Thoracic aorta (tissue), 2 donors: ENCODE measurements at regions not wholly inside any gene's neighbourhood (a gene's known extent, or its start where the extent isn't known, plus 50 kb on each side); places are given as distances from the start of the nearest gene placed in this dataset.

Experiments
- ATAC-seq: fragments of 150-250 bp; one replicate; pipeline ENCODE4 v1.8.0; 2017; ENCODE audit warnings: low read depth; ENCODE audit not compliant: insufficient number of reproducible peaks, low FRiP score
- DNase-seq: peaks from one replicate; pipeline ENCODE4 v3.0.0-alpha.2; 2020; ENCODE audit warnings: low spot score
- H3K27ac ChIP-seq, 2 donors: fragments of 200-600 bp; sonication (generic); 1 replicate in 1 of 2; 2 replicates in 1 of 2; pipeline ENCODE4 v1.5.1; 2016; ENCODE audit warnings: mild to moderate bottlenecking in 2 of 2, moderate library complexity in 2 of 2
- H3K27me3 ChIP-seq: fragments of 200-600 bp; sonication (generic); replicated peaks from 2 replicates; pipeline ENCODE4 v1.6.0; 2016; ENCODE audit warnings: mild to moderate bottlenecking; ENCODE audit not compliant: insufficient read depth
- H3K36me3 ChIP-seq: fragments of 200-600 bp; sonication (generic); one replicate; pipeline ENCODE4 v1.5.1; 2016
- H3K4me1 ChIP-seq, 2 donors: fragments of 200-600 bp; sonication (generic); 1 replicate in 1 of 2; 2 replicates in 1 of 2; pipeline versions ENCODE4 v1.5.1 to v1.6.0; 2016; ENCODE audit warnings: low read depth in 2 of 2, mild to moderate bottlenecking in 1 of 2; ENCODE audit not compliant: control insufficient read depth in 1 of 2
- H3K4me3 ChIP-seq: fragments of 200-600 bp; sonication (generic); 2 replicates; pipeline ENCODE4 v1.5.1; 2016; ENCODE audit warnings: mild to moderate bottlenecking
- H3K9me3 ChIP-seq: fragments of 200-600 bp; sonication (generic); 2 replicates; pipeline ENCODE4 v1.5.1; 2016
- TF ChIP-seq, protein P1 (sequence below): fragments of 200-600 bp; sonication (generic); IDR thresholded peaks from one replicate; pipeline ENCODE4 v1.5.1; 2019; ENCODE audit warnings: antibody characterized with exemption

DNA sequence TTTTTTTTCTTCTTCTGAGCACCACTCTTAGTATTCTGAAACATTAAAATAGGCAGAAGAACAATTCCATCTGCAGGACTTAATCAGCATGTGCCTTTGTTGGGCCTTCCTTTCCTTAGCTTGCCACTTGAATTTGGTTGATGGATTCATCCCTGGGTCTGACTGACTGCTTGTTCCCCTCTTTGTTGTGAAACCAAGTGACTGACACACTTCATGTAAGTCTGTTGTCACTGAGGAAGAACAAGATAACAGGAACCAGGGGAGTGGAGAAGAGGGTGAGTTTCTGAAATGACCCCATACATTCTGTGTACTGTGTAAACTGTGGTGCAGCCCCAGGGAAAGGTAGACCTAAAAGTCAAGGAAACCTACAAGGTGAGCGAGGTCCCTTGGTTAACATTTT lies 188.7 kb upstream of the TBC1D5 start:
- no peak for DNase-seq
- no peak for ATAC-seq
- Histone ChIP-seq H3K27ac (no peak overlapping the region), H3K9me3 (no peaks in the 10 kb centered on the region), H3K36me3 (no peaks in the 10 kb centered on the region), H3K27me3 (no peaks in the 10 kb centered on the region), H3K4me1 (no peaks in the 10 kb centered on the region), H3K4me3 (no peak overlapping the region)
- TF ChIP-seq, protein P1, sequence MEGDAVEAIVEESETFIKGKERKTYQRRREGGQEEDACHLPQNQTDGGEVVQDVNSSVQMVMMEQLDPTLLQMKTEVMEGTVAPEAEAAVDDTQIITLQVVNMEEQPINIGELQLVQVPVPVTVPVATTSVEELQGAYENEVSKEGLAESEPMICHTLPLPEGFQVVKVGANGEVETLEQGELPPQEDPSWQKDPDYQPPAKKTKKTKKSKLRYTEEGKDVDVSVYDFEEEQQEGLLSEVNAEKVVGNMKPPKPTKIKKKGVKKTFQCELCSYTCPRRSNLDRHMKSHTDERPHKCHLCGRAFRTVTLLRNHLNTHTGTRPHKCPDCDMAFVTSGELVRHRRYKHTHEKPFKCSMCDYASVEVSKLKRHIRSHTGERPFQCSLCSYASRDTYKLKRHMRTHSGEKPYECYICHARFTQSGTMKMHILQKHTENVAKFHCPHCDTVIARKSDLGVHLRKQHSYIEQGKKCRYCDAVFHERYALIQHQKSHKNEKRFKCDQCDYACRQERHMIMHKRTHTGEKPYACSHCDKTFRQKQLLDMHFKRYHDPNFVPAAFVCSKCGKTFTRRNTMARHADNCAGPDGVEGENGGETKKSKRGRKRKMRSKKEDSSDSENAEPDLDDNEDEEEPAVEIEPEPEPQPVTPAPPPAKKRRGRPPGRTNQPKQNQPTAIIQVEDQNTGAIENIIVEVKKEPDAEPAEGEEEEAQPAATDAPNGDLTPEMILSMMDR = no peak

DNA sequence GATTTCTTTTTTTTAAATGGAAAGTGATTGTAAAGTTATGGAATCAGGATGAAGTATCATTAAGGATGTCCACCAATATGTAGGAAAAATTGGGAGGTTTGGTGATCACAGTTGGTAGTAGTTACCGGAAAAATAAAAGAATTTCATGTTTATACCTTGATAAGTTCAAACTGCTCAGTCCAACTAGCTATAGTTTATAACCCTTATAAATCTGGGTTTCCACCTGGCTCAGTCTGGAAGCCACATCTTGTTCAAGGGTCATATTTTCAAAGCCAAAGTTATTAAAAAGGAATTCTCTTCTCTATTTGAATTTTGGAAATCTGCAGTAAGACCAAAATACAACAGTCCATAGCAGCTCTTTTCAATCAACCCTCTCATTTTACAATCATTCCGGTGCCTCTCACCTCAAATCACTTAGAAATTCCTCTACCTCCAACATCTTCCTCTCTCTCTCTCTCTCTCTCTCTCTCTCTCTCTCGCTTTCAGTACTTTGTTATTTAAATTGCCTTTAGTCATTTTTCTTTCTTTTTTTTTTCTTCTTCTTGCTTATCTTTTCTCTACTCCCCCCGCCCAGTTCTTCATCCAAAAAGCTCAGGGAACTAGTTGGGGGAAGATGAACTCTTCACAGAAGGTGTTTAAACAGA lies 186.2 kb upstream of the TBC1D5 start:
- DNase-seq (no peak), ATAC-seq (no peak)
- Histone ChIP-seq H3K4me1 (no peaks in the 10 kb centered on the region), H3K27me3 (no peaks in the 10 kb centered on the region), H3K27ac (no peak overlapping the region), H3K9me3 (no peaks in the 10 kb centered on the region), H3K4me3 (no peak overlapping the region), H3K36me3 (no peaks in the 10 kb centered on the region)
- TF ChIP-seq, protein P1 = no peak

DNA sequence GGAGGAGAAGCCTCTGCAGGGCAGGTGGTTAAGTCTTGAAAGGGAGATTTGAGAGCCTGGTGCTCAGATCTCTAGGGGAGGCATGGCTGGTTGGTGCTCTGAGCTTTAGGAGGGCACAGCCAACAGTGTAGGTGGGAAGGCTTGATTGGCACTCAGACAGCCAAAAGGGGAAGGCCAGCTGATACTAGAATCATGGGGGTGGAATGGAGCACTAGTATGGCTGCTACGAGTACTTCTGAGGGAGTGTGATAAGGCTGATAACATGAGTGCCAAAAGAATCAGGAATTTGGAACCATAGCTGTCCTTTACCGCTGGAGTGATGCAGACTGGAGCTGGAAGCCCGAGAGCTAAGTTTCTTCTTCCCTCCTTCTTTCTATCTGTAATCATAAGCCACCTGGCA lies 184.6 kb upstream of the TBC1D5 start:
- ATAC-seq (no peak), DNase-seq (no peak)
- no peak overlapping the region for H3K27ac ChIP-seq
- no peak overlapping the region for H3K4me3 ChIP-seq
- no peaks in the 10 kb centered on the region for H3K4me1 ChIP-seq
- no peaks in the 10 kb centered on the region for H3K36me3 ChIP-seq
- TF ChIP-seq, protein P1 = no peak
- H3K27me3 ChIP-seq = no peaks in the 10 kb centered on the region
- H3K9me3 ChIP-seq = no peaks in the 10 kb centered on the region

DNA sequence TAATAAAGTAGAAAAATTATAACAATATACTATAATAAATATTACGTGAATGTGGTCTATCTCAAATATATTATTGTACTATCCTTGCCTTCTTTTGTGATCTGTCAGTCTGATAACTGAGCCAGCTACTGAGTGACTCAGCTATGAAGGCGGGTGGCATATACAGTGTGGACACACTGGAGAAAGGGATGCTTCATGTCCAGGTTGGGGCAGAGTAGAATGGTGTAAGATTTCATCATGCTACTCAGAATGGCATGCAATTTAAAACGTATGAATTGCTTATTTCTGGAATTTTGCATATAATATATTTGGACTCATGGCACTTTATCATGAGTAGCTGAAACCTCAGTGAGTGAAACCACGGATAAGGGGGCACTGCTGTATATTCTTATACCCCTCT lies 172.9 kb upstream of the TBC1D5 start:
- Histone ChIP-seq H3K36me3 (no peaks in the 10 kb centered on the region), H3K4me1 (no peaks in the 10 kb centered on the region), H3K4me3 (no peak overlapping the region), H3K27ac (no peak overlapping the region), H3K9me3 (no peaks in the 10 kb centered on the region), H3K27me3 (no peaks in the 10 kb centered on the region)
- DNase-seq (no peak), ATAC-seq (no peak)
- TF ChIP-seq, protein P1 = no peak

DNA sequence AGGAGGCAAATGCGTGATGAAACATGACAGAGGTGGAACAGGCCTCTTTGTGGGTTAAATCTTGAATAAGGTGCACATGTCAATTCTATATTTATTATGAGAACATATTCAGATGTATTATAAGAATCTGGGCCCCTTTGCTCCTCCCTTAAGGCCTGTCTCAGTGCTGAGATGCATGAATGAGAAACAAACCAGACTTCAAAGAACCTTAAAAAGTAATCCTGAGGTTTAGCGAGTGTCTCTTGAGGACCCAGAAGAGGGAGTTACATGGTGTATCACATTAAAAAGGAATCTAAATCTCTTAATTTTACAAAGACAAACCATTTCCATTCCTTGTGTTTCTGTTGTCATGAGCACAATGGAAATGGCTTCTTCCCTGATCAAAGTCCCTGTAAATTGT lies 170.9 kb upstream of the TBC1D5 start:
- H3K9me3 ChIP-seq = no peaks in the 10 kb centered on the region
- H3K27ac ChIP-seq = no peak overlapping the region
- no peaks in the 10 kb centered on the region for H3K36me3 ChIP-seq
- no peaks in the 10 kb centered on the region for H3K27me3 ChIP-seq
- no peak for DNase-seq
- H3K4me1 ChIP-seq = no peaks in the 10 kb centered on the region
- no peak overlapping the region for H3K4me3 ChIP-seq
- TF ChIP-seq, protein P1 = no peak
- ATAC-seq = no peak
